SK-MEL-5 (cell line): ENCODE measurements at regions not wholly inside any gene's neighbourhood (a gene's known extent, or its start where the extent isn't known, plus 50 kb on each side); places are given as distances from the start of the nearest gene placed in this dataset.

Experiments
- DNase-seq: peaks from one replicate; pipeline ENCODE4 v3.0.0-alpha.2; 2016; ENCODE audit warnings: low read depth, low spot score
- in situ Hi-C: cut with HindIII; loops from 2 replicates; pipeline ENCODE4 v1.10.0; 2016; ENCODE audit warnings: low sequenced_read_pairs, high pct_unique_total_duplicates, low pct_unique_long_range_greater_than_20kb
- small RNA-seq, 2 experiments: library from RNA; depleted of rRNA; stranded (forward); fragments of <200 nt; gene quantifications; one replicate each; pipeline ENCODE3, GENCODE V24; 2014

DNA sequence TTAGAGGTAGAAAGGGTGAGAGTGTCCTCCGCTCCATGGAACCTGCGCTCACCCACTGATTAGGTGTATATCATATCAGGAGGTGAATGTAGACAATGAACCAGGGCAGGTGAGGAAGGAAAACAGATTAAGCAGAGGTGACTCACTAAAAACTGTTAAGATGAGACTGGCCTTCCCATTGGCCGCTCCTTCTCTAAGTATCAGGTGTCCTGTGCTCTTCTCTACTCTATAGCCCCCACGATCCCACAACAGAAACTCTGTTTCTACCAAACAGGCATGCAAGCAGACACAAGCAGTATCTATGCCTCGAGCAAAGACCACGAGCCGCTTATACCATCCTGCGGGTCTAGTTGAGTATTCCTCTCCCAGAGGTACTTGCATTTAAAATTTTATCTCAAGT is 103.1 kb downstream of the SNX19 start:
- no peak for DNase-seq
- in situ Hi-C loops: no loop called here

GRCh38 chr11:130813638-130814037 is 102.6 kb downstream of the SNX19 start:
- DNase-seq: no peak
- in situ Hi-C loops: no loop called here

- in situ Hi-C loops: no loop called here
- DNase-seq: no peak
These were observed 101.7 kb downstream of the SNX19 start for GRCh38 chr11:130814440-130815096.

DNA sequence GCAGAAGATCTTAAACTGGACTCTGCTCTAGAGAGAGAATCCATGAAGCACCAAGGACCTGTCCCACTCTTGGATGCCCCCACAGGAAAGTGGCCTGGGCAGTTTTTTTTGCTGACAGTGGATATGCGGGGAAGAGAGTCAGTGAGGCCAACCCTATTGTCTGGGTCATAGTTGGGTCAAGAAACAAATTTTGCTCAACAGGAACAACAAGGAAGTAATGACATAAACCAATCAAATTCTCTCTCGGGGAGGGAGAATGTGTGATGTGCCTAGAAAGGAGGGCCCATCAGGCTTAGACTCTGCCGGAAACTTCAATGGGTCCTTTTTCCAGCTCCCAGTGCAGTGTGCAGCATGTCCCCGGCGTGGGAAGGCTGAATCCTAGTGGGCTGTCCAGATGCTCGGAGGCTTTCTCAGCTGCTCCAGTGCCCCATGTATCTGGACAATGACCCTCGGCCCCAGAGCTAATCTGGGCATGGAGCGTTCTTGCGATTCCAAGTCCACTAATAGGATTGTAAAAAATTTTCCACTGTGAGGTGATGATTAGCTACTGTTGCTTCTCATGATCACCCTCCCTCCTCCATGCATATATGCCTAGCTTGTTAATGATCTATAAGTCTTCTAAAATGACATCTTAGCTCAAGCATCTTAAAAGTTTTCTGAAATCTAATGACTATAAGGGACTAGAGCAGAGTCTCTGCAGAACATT is 101.0 kb downstream of the SNX19 start:
- DNase-seq: no peak
- in situ Hi-C loops: no loop called here

DNA sequence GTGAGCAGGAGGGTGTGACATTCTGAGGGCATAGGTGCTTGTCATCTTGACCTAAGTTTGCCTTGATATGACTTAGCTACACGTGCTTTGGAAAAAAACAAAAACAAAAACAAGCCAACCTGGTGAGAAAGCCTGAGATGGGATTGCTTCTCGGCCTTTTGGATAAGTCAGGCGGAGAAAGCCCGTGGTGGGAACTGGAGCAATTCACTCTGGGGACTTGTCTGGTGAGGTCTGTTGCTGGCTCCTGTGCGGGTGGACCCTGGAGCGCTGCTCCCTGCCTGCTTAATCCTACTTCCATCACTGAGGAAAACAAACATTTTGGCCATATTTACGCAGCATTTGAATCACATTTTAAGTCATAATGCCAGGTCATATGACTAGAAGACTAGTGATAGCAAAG is 100.3 kb downstream of the SNX19 start:
- in situ Hi-C loops: no loop called here
- no peak for DNase-seq

DNA sequence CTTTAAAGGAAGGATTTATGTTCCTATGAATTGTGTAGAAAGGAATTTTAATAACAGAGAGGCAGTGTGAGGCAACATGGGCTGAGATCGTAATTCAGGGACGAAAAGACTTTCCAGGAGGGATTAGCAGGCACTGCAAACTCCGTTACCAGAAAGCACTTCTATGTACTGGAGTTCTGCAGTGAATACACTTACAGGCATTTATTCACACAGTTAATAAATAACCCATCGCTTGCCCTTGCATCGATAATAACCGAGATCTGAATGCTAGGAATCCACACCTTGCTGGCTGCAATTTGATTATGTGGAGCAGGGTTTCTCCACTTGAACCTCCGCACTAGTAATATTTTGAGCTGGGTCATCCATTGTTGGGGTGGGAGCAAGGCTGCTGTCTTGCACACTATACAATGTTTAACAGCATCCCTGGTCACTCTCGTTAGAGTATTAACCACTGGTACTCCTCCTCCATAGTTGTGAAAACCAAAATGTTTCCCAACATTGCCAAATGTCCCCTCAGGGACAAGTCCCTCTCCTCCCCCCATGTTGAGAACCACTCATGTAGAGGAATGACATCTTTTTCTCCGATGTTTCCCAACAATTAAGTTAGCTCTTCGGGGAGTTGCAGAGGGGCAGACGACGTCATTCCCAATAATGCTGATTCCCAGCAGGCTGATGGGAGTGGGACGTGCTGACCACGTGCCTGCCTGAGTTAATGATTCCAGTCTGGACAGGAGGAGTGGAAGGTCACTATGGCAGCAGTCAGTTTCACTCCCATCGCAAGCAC is 99.5 kb downstream of the SNX19 start:
- no peak for DNase-seq
- in situ Hi-C loops: no loop called here

DNA sequence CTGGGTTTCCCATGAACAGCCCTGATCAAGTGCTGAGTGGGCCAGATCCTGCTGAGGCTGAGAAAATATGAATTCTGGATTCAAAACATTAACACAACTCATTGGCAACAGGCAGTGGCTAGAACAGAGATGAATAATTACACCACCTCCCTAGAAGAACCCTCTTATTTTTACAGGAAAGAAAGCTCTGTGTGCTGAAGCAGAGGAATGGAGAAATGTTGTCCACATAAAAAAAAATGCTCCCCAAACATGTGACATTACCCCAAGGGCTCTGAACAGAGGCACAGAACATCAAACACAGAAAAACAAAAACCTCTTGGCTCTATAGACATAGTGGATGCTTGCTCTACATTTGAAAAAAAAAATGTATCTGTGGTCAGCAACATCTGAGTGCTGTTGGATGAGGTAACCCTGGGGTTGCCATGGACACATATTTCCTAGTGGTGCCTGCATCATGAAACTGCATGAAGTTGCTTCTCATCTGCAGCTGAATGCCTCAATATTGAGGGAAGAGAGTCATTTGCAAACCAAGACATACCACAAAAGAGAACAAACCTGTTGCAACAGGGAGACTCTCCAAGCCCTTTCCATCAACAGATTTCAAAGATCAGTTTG is 98.8 kb downstream of the SNX19 start:
- DNase-seq: no peak
- in situ Hi-C loops: no loop called here

GRCh38 chr11:130819625-130820024 is 96.7 kb downstream of the SNX19 start:
- in situ Hi-C loops: no loop called here

More at GRCh38 chr11:130819625-130820024, 96.7 kb downstream of the SNX19 start:
- no peak for DNase-seq

Small RNAs in the stretch of these regions (small RNA-seq; reads per million reads assigned to genes)
- gene AP004371.1 (0 reads per million in 2 experiments), gene MIR8052 (0 reads per million in 2 experiments)
